ENCODE measurements at regions not wholly inside any gene's neighbourhood (a gene's known extent, or its start where the extent isn't known, plus 50 kb on each side); places are given as distances from the start of the nearest gene placed in this dataset.

GRCh38 chr9:7388755-7389154 lies 410.8 kb downstream of the DMAC1 start:
- no peak for TF ChIP-seq CTCF (IDR thresholded peaks at IDR 0.05; ENCODE audit: low read depth, low read length)
- Histone ChIP-seq H3K4me3 (ENCODE audit: low read depth, low read length) (no peak overlapping the region), H3K36me3 (no peaks in the 10 kb centered on the region), H3K27ac (no peak overlapping the region), H3K27me3 (ENCODE audit: insufficient read depth, low read depth, severe bottlenecking) (no peaks in the 10 kb centered on the region), H3K9me3 (ENCODE audit: severe bottlenecking) (no peaks in the 10 kb centered on the region)
- DNase-seq: no peak

- Histone ChIP-seq H3K4me3 (ENCODE audit: low read depth, low read length) (no peak overlapping the region), H3K27ac (no peak overlapping the region), H3K9me3 (ENCODE audit: severe bottlenecking) (no peaks in the 10 kb centered on the region), H3K36me3 (no peaks in the 10 kb centered on the region), H3K27me3 (ENCODE audit: insufficient read depth, low read depth, severe bottlenecking) (no peaks in the 10 kb centered on the region)
- no peak for TF ChIP-seq CTCF (IDR thresholded peaks at IDR 0.05; ENCODE audit: low read depth, low read length)
- DNase-seq: no peak
Measured at GRCh38 chr9:7387840-7388239, 411.7 kb downstream of the DMAC1 start.

DNA sequence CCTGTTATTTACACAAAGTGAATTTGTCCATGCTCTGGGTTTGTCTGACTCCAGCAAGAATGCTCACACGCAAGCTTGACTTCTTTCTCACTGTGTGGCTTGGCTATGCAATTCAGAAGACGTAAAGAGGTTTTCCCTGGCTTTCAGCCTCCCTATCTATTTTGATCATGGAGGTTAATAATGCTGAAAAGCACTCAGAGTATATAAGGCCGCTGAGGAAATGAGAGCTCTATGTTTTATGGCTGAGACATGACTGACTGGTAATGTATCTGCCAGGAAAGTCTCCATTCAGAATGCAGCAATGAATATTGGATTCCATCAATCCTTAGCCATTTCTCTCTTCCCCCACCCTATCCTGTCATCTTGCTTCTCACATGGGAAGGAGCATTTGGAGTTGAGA lies 417.3 kb downstream of the DMAC1 start:
- no peak for DNase-seq
- no peak for TF ChIP-seq CTCF (IDR thresholded peaks at IDR 0.05; ENCODE audit: low read depth, low read length)
- no peaks in the 10 kb centered on the region for H3K9me3 ChIP-seq (ENCODE audit: severe bottlenecking)
- no peaks in the 10 kb centered on the region for H3K36me3 ChIP-seq
- H3K4me3 ChIP-seq (ENCODE audit: low read depth, low read length): no peak overlapping the region
- no peaks in the 10 kb centered on the region for H3K27me3 ChIP-seq (ENCODE audit: insufficient read depth, low read depth, severe bottlenecking)
- no peak overlapping the region for H3K27ac ChIP-seq

DNA sequence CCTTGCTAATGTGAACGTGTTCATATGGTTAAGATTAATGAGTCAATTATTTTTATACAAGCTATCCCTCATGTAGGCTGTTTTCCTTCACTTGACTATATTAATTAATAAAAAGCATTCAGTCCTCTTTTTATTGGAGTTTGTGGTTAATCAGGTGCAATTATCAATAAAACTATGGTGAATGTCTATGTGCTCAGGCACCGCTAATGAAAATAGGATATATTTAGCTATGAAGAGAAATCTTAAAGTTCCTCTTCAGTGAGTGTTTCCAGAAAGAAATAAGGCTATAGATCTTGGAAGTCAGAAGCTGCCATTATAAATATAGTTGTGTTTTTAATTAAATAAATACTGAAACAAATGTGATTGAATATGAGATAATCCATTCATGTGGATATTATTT lies 422.1 kb downstream of the DMAC1 start:
- Histone ChIP-seq H3K27me3 (ENCODE audit: insufficient read depth, low read depth, severe bottlenecking) (no peaks in the 10 kb centered on the region), H3K4me3 (ENCODE audit: low read depth, low read length) (no peak overlapping the region), H3K36me3 (no peaks in the 10 kb centered on the region), H3K27ac (no peak overlapping the region), H3K9me3 (ENCODE audit: severe bottlenecking) (no peaks in the 10 kb centered on the region)
- no peak for TF ChIP-seq CTCF (IDR thresholded peaks at IDR 0.05; ENCODE audit: low read depth, low read length)
- no peak for DNase-seq

GRCh38 chr9:7376833-7377232 lies 422.7 kb downstream of the DMAC1 start:
- H3K36me3 ChIP-seq: no peaks in the 10 kb centered on the region
- no peak overlapping the region for H3K27ac ChIP-seq
- H3K4me3 ChIP-seq (ENCODE audit: low read depth, low read length): no peak overlapping the region
- no peaks in the 10 kb centered on the region for H3K9me3 ChIP-seq (ENCODE audit: severe bottlenecking)
- no peak for TF ChIP-seq CTCF (IDR thresholded peaks at IDR 0.05; ENCODE audit: low read depth, low read length)
- no peaks in the 10 kb centered on the region for H3K27me3 ChIP-seq (ENCODE audit: insufficient read depth, low read depth, severe bottlenecking)
- DNase-seq: no peak

- H3K36me3 ChIP-seq: no peaks in the 10 kb centered on the region
- no peak for TF ChIP-seq CTCF (IDR thresholded peaks at IDR 0.05; ENCODE audit: low read depth, low read length)
- no peaks in the 10 kb centered on the region for H3K27me3 ChIP-seq (ENCODE audit: insufficient read depth, low read depth, severe bottlenecking)
- H3K9me3 ChIP-seq (ENCODE audit: severe bottlenecking): no peaks in the 10 kb centered on the region
- H3K27ac ChIP-seq: no peak overlapping the region
- no peak for DNase-seq
- no peak overlapping the region for H3K4me3 ChIP-seq (ENCODE audit: low read depth, low read length)
Measured at GRCh38 chr9:7376213-7376612, 423.4 kb downstream of the DMAC1 start.

Measured in WERI-Rb-1 (cell line).